Right atrium auricular region (tissue), 2 donors: ENCODE measurements at regions not wholly inside any gene's neighbourhood (a gene's known extent, or its start where the extent isn't known, plus 50 kb on each side); places are given as distances from the start of the nearest gene placed in this dataset.

ENCODE experiments used
- DNase-seq: peaks from one replicate; pipeline ENCODE4 v3.0.0-alpha.2; 2019; ENCODE audit warnings: low spot score
- H3K27ac ChIP-seq, 2 donors: fragments of 200-600 bp; sonication (generic); 1 replicate in 1 of 2; 2 replicates in 1 of 2; pipeline ENCODE4 v1.5.1; 2016 to 2019
- H3K27me3 ChIP-seq, 2 donors: fragments of 200-600 bp; sonication (generic); one replicate each; pipeline versions ENCODE4 v1.5.1 to v1.6.0; 2017 to 2019
- H3K36me3 ChIP-seq: fragments of 200-600 bp; sonication (generic); one replicate; pipeline ENCODE4 v1.5.1; 2016
- H3K4me1 ChIP-seq, 2 donors: fragments of 200-600 bp; sonication (generic); one replicate each; pipeline versions ENCODE4 v1.5.1 to v1.6.0; 2017 to 2019
- H3K4me3 ChIP-seq, 2 donors: fragments of 200-600 bp; sonication (generic); 1 replicate in 1 of 2; 2 replicates in 1 of 2; pipeline ENCODE4 v1.5.1; 2017 to 2019; ENCODE audit warnings: mild to moderate bottlenecking in 1 of 2, moderate library complexity in 1 of 2
- H3K9me3 ChIP-seq, 2 donors: fragments of 200-600 bp; sonication (generic); one replicate each; pipeline ENCODE4 v1.5.1; 2019
- TF ChIP-seq, protein P1 (sequence below), 2 donors: fragments of 200-600 bp; sonication (generic); IDR thresholded peaks; one replicate each; pipeline ENCODE4 v1.5.1; 2019; ENCODE audit warnings: antibody characterized with exemption in 2 of 2

DNA sequence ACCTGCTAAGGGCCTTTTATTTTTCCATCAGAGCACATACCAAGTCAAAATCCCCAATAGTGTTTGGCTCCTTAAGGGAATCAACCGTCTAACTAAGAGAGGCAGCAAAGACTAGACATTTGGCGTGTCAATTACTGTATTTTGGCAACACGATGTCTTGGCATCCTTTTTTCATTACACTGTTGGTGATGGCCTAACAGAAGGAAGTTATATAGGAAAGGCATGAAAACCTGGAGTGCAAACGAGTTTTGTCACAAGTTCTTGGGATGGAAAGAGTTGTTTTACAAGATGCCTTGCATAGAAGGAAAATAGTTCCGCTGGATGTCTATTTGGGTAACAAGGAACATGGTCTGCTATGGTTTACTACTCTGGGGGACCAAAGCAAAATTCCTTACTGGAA, 119.2 kb upstream of the TTC29 start:
- Histone ChIP-seq H3K27me3 (no peaks in the 10 kb centered on the region), H3K27ac (no peak overlapping the region), H3K4me3 (no peak overlapping the region), H3K4me1 (peaks cover 0 to 9% of the 10 kb centered on the region in 2 donors), H3K36me3 (no peaks in the 10 kb centered on the region), H3K9me3 (no peaks in the 10 kb centered on the region)
- TF ChIP-seq, protein P1, sequence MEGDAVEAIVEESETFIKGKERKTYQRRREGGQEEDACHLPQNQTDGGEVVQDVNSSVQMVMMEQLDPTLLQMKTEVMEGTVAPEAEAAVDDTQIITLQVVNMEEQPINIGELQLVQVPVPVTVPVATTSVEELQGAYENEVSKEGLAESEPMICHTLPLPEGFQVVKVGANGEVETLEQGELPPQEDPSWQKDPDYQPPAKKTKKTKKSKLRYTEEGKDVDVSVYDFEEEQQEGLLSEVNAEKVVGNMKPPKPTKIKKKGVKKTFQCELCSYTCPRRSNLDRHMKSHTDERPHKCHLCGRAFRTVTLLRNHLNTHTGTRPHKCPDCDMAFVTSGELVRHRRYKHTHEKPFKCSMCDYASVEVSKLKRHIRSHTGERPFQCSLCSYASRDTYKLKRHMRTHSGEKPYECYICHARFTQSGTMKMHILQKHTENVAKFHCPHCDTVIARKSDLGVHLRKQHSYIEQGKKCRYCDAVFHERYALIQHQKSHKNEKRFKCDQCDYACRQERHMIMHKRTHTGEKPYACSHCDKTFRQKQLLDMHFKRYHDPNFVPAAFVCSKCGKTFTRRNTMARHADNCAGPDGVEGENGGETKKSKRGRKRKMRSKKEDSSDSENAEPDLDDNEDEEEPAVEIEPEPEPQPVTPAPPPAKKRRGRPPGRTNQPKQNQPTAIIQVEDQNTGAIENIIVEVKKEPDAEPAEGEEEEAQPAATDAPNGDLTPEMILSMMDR (IDR thresholded peaks at IDR 0.05): no peak
- DNase-seq: no peak

DNA sequence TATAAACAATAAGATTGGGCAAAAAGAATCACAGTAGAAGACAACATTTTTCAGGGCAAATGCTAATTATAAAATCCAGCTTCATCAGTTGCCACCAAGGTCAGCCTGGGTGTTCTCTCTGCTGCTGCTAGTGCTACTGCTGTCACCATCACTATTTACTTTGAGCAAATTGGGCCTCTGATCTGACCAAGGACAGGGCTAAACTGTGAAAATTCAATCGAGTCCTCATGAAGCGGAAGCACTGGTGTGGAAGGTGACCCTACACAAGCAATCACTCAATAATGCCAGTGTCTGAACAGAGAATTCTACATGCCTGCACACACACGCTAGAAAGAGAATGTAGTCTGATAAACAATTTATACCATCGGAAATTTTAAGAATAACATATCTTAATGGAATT, 122.9 kb upstream of the TTC29 start:
- Histone ChIP-seq H3K4me1 (no peaks in the 10 kb centered on the region), H3K27ac (no peak overlapping the region), H3K36me3 (no peaks in the 10 kb centered on the region), H3K27me3 (no peaks in the 10 kb centered on the region), H3K9me3 (peaks cover 0 to 5% of the 10 kb centered on the region in 2 donors), H3K4me3 (no peak overlapping the region)
- DNase-seq: no peak
- TF ChIP-seq, protein P1 (IDR thresholded peaks at IDR 0.05): no peak

- H3K4me3 ChIP-seq: no peak overlapping the region
- H3K4me1 ChIP-seq: peaks cover 0 to 2% of the 10 kb centered on the region in 2 donors
- H3K27me3 ChIP-seq: no peaks in the 10 kb centered on the region
- TF ChIP-seq, protein P1 (IDR thresholded peaks at IDR 0.05): no peak
- H3K27ac ChIP-seq: no peak overlapping the region
- no peaks in the 10 kb centered on the region for H3K36me3 ChIP-seq
- peaks cover 0 to 5% of the 10 kb centered on the region in 2 donors for H3K9me3 ChIP-seq
- DNase-seq: no peak
Measured at GRCh38 chr4:147071209-147071740, 125.6 kb upstream of the TTC29 start.

DNA sequence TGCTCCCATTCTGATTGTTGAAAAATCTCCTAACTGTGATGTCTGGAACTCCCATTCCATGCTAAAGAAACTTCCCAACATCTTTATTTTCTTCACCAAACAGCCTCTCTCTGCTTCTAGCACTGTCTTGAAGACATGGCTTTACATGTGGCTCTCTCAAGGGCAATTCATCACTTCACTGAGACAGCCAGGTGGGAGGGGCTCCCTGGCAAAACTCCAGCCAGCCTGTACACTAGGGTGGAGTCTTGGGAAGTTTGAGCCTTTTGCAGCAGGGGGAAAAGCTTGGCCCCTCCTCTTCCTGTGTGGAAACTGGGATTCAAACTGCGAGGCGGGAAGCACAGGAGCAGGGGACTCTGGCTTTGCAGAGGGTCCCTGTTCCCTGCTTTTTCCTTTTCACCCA, 130.5 kb upstream of the TTC29 start:
- Histone ChIP-seq H3K27ac (no peak overlapping the region), H3K36me3 (no peaks in the 10 kb centered on the region), H3K4me1 (peaks cover 0 to 44% of the 10 kb centered on the region in 2 donors), H3K4me3 (no peak overlapping the region), H3K27me3 (no peaks in the 10 kb centered on the region), H3K9me3 (peaks cover 0 to 5% of the 10 kb centered on the region in 2 donors)
- no peak for DNase-seq
- TF ChIP-seq, protein P1 (IDR thresholded peaks at IDR 0.05): no peak

- H3K36me3 ChIP-seq: no peaks in the 10 kb centered on the region
- H3K27ac ChIP-seq: peak overlapping the region in 1 of 2 donors; percentile 46
- TF ChIP-seq, protein P1 (IDR thresholded peaks at IDR 0.05): no peak
- DNase-seq: no peak
- H3K4me1 ChIP-seq: peaks cover 0 to 44% of the 10 kb centered on the region in 2 donors
- no peaks in the 10 kb centered on the region for H3K27me3 ChIP-seq
- H3K4me3 ChIP-seq: no peak overlapping the region
- H3K9me3 ChIP-seq: peaks cover 0 to 5% of the 10 kb centered on the region in 2 donors
Measured at GRCh38 chr4:147076728-147077127, 131.1 kb upstream of the TTC29 start.

DNA sequence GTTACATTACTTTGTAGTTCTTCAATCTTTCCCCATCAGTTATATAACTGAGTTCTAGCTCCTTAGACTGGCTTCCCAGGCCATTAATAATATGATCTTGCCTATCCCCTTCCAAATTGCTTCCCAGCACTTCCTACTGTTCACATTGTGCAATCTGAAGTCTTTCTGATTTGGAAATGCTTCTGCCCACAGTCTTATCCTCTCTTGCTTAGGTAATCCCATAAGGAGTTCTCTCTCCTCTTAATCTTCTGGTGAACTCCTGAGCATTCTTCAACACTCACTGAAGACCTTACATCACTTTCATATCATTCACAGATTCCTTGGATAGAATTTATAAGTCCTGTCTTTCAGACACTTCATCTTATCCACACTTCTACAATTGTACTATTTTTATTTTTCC, 132.7 kb upstream of the TTC29 start:
- Histone ChIP-seq H3K4me3 (no peak overlapping the region), H3K27me3 (no peaks in the 10 kb centered on the region), H3K9me3 (no peaks in the 10 kb centered on the region), H3K36me3 (no peaks in the 10 kb centered on the region), H3K4me1 (peaks cover 0 to 44% of the 10 kb centered on the region in 2 donors), H3K27ac (peak overlapping the region; percentile 58 to 69)
- no peak for DNase-seq
- TF ChIP-seq, protein P1 (IDR thresholded peaks at IDR 0.05): no peak
